ENCODE measurements at regions not wholly inside any gene's neighbourhood (a gene's known extent, or its start where the extent isn't known, plus 50 kb on each side); places are given as distances from the start of the nearest gene placed in this dataset.
"Not testable (repeated sequence)": the region's sequence is repeated elsewhere in the genome, so short reads cannot be mapped to it uniquely, and the experiment has no call there.

GRCh38 chr3:194908972-194909371 lies 223.3 kb downstream of the FAM43A start:
- DNase-seq (ENCODE audit: low read depth in 1 of 2, low spot score in 1 of 2), result no peak

DNA sequence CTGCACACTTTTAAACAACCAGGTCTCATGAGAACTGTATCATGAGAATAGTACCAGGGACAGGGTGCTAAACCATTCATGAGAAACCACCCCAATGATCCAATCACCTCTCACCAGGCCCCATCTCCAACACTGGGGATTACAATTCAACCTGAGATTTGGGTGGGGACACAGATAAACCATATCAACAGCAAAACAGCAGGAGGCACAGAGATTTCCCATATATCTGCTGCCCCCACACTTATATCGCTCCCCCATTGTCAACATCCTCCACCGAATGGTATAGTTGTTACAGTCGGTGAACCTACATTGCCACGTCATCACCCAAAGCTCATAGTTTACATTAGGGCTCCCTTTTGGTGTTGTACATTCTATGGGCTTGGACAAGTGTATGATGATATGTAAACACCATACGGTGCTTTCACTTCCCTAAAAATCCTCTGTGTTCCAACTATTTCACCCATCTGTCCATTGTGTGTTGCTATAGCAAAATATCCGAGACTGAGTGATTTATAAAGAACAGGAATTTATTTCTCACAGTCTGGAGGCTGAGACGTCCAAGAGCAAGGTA lies 224.8 kb downstream of the FAM43A start:
- no peak for DNase-seq (ENCODE audit: low read depth in 1 of 2, low spot score in 1 of 2)

- DNase-seq (ENCODE audit: low read depth in 1 of 2, low spot score in 1 of 2), result no peak
These were observed 227.6 kb downstream of the FAM43A start for GRCh38 chr3:194913316-194913715.

DNA sequence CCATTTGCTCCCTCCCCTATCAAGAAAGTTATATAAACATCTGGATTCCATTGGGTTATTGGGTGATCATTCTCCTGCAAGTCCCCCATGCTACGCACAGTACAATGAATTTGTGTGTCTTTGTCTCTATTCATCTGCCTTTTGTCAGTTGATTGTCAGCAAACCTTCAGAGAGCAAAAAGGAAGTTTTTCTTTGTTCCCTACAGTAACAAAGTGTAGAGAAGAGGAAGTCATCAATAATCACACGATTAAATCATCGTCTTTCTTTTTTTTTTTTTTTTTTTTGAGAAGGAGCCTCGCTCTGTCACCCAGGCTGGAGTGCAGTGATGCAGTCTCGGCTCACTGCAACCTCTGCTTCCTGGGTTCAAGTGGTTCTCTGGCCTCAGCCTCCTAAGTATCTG lies 239.2 kb downstream of the FAM43A start:
- DNase-seq (ENCODE audit: low read depth in 1 of 2, low spot score in 1 of 2), result not testable (repeated sequence)

GRCh38 chr3:194925614-194926013 lies 239.9 kb downstream of the FAM43A start:
- DNase-seq (ENCODE audit: low read depth in 1 of 2, low spot score in 1 of 2), result no peak

DNA sequence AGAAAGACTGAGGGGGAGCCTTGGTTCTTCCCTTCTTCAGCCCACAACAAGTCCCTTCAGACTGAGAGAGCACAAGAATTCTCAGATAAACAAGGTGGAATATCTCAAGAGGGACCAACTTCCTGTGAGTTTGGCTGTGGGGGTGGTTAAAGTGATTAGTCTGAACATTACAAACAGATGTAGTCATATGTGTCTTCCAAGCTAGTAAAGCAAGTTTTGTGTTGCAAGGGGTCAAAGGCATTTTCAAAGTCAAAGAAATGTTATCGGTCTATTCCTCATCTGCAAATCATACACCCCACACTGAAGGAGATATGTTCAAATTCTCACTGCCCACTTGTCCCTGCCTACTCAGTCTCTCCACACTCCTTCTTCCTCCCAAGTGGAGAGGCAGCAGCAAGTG lies 242.5 kb downstream of the FAM43A start:
- DNase-seq (ENCODE audit: low read depth in 1 of 2, low spot score in 1 of 2), result no peak

GRCh38 chr3:194928831-194929577 lies 243.3 kb downstream of the FAM43A start:
- DNase-seq (ENCODE audit: low read depth in 1 of 2, low spot score in 1 of 2), result no peak

- no peak for DNase-seq (ENCODE audit: low read depth in 1 of 2, low spot score in 1 of 2)
These were observed 243.9 kb downstream of the FAM43A start for GRCh38 chr3:194929578-194929960.

DNA sequence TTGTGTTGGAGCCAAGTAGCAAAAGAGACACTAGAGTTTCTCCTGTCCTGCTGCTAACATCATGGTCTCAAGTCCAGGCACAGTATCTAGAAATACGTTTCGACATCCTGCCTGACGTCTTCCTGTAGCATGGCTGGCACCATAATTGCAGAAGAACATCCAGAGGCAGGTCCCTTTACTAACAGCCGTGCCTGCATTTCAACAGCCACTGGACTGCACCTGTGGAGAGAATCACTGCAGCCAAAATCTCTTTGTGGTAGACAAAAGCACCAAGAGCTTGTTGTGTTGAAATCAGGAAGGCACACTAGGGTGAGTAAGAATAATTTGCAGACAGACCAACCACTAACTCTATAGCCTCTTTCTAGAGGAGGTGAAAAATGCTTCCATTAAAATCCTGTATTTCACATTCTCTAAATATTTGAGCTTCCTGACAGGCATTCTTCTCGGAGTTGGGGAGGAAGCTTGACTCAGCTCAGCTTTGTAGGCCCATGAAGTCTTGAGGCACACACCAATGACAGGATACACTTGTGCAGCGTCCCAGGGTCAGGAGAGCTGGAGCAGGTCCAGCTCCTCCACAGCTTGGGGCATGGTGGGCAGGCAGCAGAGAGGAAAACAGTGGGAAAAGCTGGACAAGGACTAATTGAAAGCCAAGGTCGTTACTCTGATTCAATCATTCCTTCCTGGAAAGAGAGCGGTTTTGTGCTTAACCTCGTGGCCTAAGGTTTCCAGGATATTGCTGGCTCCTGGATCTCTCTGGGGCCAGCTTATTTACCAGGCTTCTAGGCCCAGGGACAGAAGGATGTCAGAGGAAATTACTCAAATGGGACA lies 244.9 kb downstream of the FAM43A start:
- DNase-seq (ENCODE audit: low read depth in 1 of 2, low spot score in 1 of 2), result no peak

- no peak for DNase-seq (ENCODE audit: low read depth in 1 of 2, low spot score in 1 of 2)
These were observed 245.7 kb downstream of the FAM43A start for GRCh38 chr3:194931347-194931746.

GRCh38 chr3:194931865-194932264 lies 246.2 kb downstream of the FAM43A start:
- DNase-seq (ENCODE audit: low read depth in 1 of 2, low spot score in 1 of 2), result no peak

DNA sequence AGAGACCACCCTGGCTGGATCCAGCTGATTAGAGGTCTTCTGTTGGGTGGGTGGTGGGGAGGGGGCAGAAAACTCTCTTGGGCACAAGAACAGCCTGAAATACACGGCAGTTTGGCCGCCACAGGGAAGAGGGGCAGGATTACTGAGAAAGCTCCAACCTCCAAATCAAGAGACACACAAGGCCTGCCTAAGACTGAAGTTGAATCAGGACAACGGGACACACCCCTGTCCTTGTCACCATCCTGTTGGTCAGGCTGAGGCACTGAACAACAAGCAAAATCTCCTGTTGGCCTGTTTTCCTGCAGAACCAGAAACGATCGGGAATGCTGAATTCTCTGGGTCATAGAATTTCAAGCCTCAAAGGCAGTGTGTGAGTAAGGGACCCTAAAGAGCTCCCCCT lies 247.8 kb downstream of the FAM43A start:
- DNase-seq (ENCODE audit: low read depth in 1 of 2, low spot score in 1 of 2), result no peak

DNA sequence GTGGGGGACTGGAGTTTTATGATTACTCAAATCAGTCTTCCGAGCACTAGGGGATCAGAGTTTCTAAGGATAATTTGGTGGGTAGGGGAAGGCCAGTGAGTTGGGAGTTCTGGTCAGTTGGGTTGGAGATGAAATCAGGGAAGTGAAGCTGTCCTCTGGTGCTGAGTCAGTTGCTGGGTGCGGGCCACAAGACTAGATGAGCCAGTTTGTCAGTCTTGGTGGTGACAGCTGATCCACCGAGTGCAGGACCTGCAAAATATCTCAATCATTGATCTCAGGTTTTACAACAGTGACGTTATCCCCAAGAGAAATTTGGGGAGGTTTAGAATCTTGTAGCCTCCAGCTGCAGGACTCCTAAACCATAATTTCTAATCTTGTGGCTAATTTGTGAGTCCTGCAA lies 249.4 kb downstream of the FAM43A start:
- DNase-seq (ENCODE audit: low read depth in 1 of 2, low spot score in 1 of 2), result no peak

- DNase-seq (ENCODE audit: low read depth in 1 of 2, low spot score in 1 of 2), result no peak
These were observed 250.2 kb downstream of the FAM43A start for GRCh38 chr3:194935632-194936470.

- no peak for DNase-seq (ENCODE audit: low read depth in 1 of 2, low spot score in 1 of 2)
These were observed 251.0 kb downstream of the FAM43A start for GRCh38 chr3:194936659-194937058.

- no peak for DNase-seq (ENCODE audit: low read depth in 1 of 2, low spot score in 1 of 2)
These were observed 251.5 kb downstream of the FAM43A start for GRCh38 chr3:194937144-194937543.

GRCh38 chr3:194937882-194938321 lies 252.2 kb downstream of the FAM43A start:
- DNase-seq (ENCODE audit: low read depth in 1 of 2, low spot score in 1 of 2), result no peak

GRCh38 chr3:194938845-194939531 lies 253.3 kb downstream of the FAM43A start:
- no peak for DNase-seq (ENCODE audit: low read depth in 1 of 2, low spot score in 1 of 2)

GRCh38 chr3:194939532-194939909 lies 253.8 kb downstream of the FAM43A start:
- no peak for DNase-seq (ENCODE audit: low read depth in 1 of 2, low spot score in 1 of 2)

DNA sequence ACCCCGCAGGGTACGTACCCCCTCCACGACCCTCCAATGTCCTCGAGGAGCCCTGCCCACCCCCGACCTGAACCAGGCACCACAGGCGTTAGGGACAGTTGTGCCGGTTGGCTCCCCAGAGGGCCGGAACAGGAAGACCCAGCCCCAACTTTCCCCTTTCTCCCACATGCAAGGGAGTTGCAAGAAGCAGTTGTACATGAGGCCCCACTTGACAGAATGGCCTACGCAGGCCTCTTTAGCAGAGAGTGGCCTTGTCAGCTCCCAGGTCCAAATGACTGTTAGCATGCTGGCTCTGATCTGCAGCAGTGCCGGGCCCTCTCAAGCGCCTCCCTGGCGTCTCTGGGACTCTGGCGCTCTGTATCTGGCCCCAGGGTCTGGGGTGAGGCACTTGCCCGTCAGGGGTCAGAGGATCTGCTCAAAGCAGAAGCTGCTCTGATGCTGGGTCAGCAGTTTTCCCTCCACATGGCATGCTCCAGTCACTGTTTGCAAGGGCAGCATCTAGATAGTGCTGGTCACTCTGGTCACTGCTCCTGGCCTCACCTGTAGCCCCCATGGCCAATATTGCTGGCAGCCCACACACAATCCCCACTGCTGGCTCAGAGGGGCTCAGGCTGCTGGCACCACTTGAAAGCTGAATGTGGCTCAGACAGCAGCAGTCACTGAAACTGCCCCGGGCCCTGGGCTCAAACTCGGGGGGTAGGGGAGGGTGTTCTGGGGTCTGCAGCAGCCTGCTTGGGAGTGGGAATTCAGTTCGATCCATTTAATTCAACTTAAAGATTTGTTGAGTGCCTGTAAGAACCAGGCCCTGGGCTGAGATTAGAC lies 254.5 kb downstream of the FAM43A start:
- no peak for DNase-seq (ENCODE audit: low read depth in 1 of 2, low spot score in 1 of 2)
